ENCODE measurements at regions not wholly inside any gene's neighbourhood (a gene's known extent, or its start where the extent isn't known, plus 50 kb on each side); places are given as distances from the start of the nearest gene placed in this dataset.

DNA sequence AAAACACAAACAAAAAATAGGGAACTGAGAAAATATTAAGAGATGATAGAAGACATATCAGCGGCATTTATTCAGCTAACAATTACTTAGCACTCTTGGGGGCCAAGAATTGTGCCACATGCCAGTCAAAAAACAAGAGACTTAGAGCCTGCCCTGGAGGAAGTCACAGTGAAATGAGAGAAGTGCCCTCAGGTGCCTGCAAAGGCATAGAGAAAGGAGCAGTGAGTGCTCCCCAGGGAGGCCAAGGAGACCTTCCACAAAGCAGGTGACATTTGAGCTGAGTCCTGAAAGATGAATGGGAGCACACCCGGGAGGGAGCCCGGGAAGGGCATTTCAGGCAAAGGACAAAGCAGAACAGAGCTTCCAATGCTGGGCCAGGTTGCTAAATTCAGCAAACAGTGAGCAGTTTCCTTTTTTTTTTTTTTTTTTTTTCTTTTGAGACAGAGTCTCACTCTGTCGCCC is 184.7 kb upstream of the JARID2 start:
- no TSS peak for BruUV-seq (replicated peaks)
- Mint-ChIP-seq H3K27me3 (ENCODE audit: unreplicated experiment) (no peaks in the 10 kb centered on the region), H3K4me1 (ENCODE audit: low read depth, unreplicated experiment) (no peaks in the 10 kb centered on the region), H3K36me3 (ENCODE audit: insufficient read depth, unreplicated experiment) (no peaks in the 10 kb centered on the region), H3K4me3 (ENCODE audit: low read depth, unreplicated experiment) (no peak overlapping the region), H3K27ac (ENCODE audit: unreplicated experiment) (no peak overlapping the region), H3K9me3 (ENCODE audit: low read depth, unreplicated experiment) (no peaks in the 10 kb centered on the region)
- CTCF ChIA-PET, result interaction anchor here (0.7 kb wide), 2 partner anchors 461 to 1943 kb away, joined by 3 to 5 read pairs; no protein-coding TSS in a partner anchor
- intact Hi-C loops (cut with micrococcal nuclease; ENCODE audit: unreplicated experiment), result no loop called here
- no peak for TF ChIP-seq CTCF (IDR thresholded peaks at IDR 0.05; ENCODE audit: unreplicated experiment)
- DNase-seq, result no peak

DNA sequence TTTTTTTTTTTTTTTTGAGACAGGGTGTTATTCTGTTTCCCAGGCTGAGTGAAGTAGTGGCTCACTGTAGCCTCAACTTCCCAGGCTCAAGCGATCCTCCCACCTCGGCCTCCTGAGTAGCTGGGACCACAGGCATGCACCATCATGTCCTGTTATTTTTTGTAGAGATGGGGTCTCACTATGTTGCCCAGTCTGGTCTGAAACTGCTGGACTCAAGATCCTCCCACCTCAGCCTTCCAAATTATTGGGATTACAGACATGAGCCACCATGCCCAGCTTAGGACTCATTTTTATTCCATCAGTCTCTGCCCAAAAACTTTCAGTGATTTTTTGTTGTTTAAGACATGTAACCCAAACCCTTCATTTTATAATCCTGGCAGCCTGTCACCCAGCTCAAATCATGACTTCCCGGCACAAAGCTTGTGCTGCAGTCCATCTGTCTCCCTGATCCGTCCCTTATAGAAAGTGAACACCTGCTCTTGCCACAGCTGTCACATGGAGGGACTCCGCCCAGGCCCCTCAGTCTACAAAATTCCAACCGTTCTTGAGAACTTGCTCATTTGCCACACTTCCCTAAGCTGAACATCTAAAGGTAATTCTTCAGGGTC is 183.9 kb upstream of the JARID2 start:
- no peaks in the 10 kb centered on the region for H3K4me1 Mint-ChIP-seq (ENCODE audit: low read depth, unreplicated experiment)
- TF ChIP-seq CTCF (IDR thresholded peaks at IDR 0.05; ENCODE audit: unreplicated experiment), result no peak
- intact Hi-C loops (cut with micrococcal nuclease; ENCODE audit: unreplicated experiment), result no loop called here

GRCh38 chr6:15062516-15063252 is 183.2 kb upstream of the JARID2 start:
- no peak for DNase-seq
- Mint-ChIP-seq H3K27me3 (ENCODE audit: unreplicated experiment) (no peaks in the 10 kb centered on the region), H3K9me3 (ENCODE audit: low read depth, unreplicated experiment) (no peaks in the 10 kb centered on the region), H3K27ac (ENCODE audit: unreplicated experiment) (no peak overlapping the region), H3K36me3 (ENCODE audit: insufficient read depth, unreplicated experiment) (no peaks in the 10 kb centered on the region), H3K4me3 (ENCODE audit: low read depth, unreplicated experiment) (no peak overlapping the region), H3K4me1 (ENCODE audit: low read depth, unreplicated experiment) (no peaks in the 10 kb centered on the region)
- CTCF ChIA-PET, result interaction anchor here (1.6 kb wide), 1 partner anchor 9 kb away, joined by 3 read pairs; no protein-coding TSS in a partner anchor
- intact Hi-C loops (cut with micrococcal nuclease; ENCODE audit: unreplicated experiment), result no loop called here
- no TSS peak for BruUV-seq (replicated peaks)
- no peak for TF ChIP-seq CTCF (IDR thresholded peaks at IDR 0.05; ENCODE audit: unreplicated experiment)

More for the DNA sequence above, 183.9 kb upstream of the JARID2 start:
- Mint-ChIP-seq H3K27ac (ENCODE audit: unreplicated experiment) (no peak overlapping the region), H3K9me3 (ENCODE audit: low read depth, unreplicated experiment) (no peaks in the 10 kb centered on the region), H3K4me3 (ENCODE audit: low read depth, unreplicated experiment) (no peak overlapping the region), H3K27me3 (ENCODE audit: unreplicated experiment) (no peaks in the 10 kb centered on the region), H3K36me3 (ENCODE audit: insufficient read depth, unreplicated experiment) (no peaks in the 10 kb centered on the region)
- DNase-seq, result no peak
- CTCF ChIA-PET, result interaction anchor here (0.7 to 1.6 kb wide), 3 partner anchors 10 to 1943 kb away, joined by 3 to 5 read pairs (median 3); no protein-coding TSS in a partner anchor
- BruUV-seq (replicated peaks), result no TSS peak

DNA sequence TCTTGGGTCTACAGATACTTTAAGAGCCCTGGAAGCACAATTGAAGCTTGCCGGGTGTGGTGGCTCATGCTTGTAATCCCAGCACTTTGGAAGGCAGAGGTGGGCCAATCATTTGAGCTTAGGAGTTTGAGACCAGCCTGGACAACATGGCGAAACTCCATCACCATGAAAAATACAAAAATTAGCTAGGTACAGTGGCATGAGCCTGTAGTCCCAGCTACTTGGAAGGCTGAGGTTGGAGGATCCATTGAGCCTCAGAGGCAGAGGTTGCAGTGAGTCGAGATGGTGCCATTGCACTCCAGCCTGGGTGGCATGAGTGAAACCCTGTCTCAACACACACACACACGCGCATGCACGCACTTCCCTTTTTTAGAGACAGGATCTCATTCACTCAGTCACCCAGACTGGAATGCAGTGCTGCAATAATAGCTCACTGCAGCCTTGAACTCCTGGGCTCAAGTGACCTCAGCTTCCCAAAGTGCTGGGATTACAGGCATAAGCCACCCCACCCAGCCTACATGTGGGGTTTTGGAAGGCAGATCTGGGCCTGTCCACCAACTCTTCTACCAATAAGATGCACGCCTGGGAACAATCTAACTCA is 182.5 kb upstream of the JARID2 start:
- Mint-ChIP-seq H3K4me1 (ENCODE audit: low read depth, unreplicated experiment) (no peaks in the 10 kb centered on the region), H3K9me3 (ENCODE audit: low read depth, unreplicated experiment) (no peaks in the 10 kb centered on the region), H3K36me3 (ENCODE audit: insufficient read depth, unreplicated experiment) (no peaks in the 10 kb centered on the region), H3K27me3 (ENCODE audit: unreplicated experiment) (no peaks in the 10 kb centered on the region), H3K4me3 (ENCODE audit: low read depth, unreplicated experiment) (no peak overlapping the region), H3K27ac (ENCODE audit: unreplicated experiment) (no peak overlapping the region)
- no peak for TF ChIP-seq CTCF (IDR thresholded peaks at IDR 0.05; ENCODE audit: unreplicated experiment)
- no TSS peak for BruUV-seq (replicated peaks)
- CTCF ChIA-PET, result interaction anchor here (1.6 kb wide), 1 partner anchor 8 kb away, joined by 3 read pairs; no protein-coding TSS in a partner anchor
- intact Hi-C loops (cut with micrococcal nuclease; ENCODE audit: unreplicated experiment), result no loop called here
- no peak for DNase-seq
